ENCODE measurements at regions not wholly inside any gene's neighbourhood (a gene's known extent, or its start where the extent isn't known, plus 50 kb on each side); places are given as distances from the start of the nearest gene placed in this dataset.

DNA sequence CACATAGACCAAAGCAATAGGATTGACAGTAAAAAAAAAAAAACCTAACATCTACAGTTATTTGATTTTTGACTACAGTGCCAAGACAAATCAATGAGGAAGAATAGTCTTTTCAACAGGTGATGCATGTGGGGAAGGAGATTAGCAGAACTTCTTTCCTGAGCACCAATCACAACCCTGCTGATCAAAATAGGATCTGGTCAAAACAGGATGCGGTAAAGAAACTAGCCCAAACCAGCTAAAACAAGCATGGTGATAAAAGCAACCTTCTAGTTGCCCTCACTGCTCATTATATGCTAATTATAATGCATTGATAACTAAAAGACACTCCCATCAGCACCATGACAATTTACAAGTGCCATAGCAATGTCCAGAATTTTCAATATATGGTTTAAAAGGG is 667.5 kb downstream of the GRXCR1 start:
- no peak for TF ChIP-seq CTCF (IDR thresholded peaks at IDR 0.05; ENCODE audit: poor library complexity)
- TF ChIP-seq EZH2 (IDR thresholded peaks at IDR 0.05; ENCODE audit: borderline replicate concordance), result no peak
